ENCODE measurements at regions not wholly inside any gene's neighbourhood (a gene's known extent, or its start where the extent isn't known, plus 50 kb on each side); places are given as distances from the start of the nearest gene placed in this dataset.

- DNase-seq, result no peak
Measured at GRCh38 chr12:91994208-91994797, 151.3 kb downstream of the BTG1 start.

- DNase-seq, result no peak
Measured at GRCh38 chr12:91993287-91994017, 152.2 kb downstream of the BTG1 start.

- DNase-seq, result no peak
Measured at GRCh38 chr12:91991399-91992187, 154.1 kb downstream of the BTG1 start.

- DNase-seq, result no peak
Measured at GRCh38 chr12:91990525-91990924, 155.1 kb downstream of the BTG1 start.

GRCh38 chr12:91989143-91989542 lies 156.5 kb downstream of the BTG1 start:
- DNase-seq, result no peak

- no peak for DNase-seq
Measured at GRCh38 chr12:91988086-91988923, 157.3 kb downstream of the BTG1 start.

GRCh38 chr12:91986084-91986483 lies 159.6 kb downstream of the BTG1 start:
- no peak for DNase-seq

- no peak for DNase-seq
Measured at GRCh38 chr12:91985002-91985787, 160.5 kb downstream of the BTG1 start.

- DNase-seq, result no peak
Measured at GRCh38 chr12:91984556-91984955, 161.1 kb downstream of the BTG1 start.

GRCh38 chr12:91983935-91984334 lies 161.7 kb downstream of the BTG1 start:
- no peak for DNase-seq

- DNase-seq, result no peak
Measured at GRCh38 chr12:91982946-91983345, 162.7 kb downstream of the BTG1 start.

- DNase-seq, result no peak
Measured at GRCh38 chr12:91980389-91980821, 165.2 kb downstream of the BTG1 start.

- DNase-seq, result peak in 1 of 2 donors; percentile 15
Measured at GRCh38 chr12:91978143-91978542, 167.5 kb downstream of the BTG1 start.

- DNase-seq, result no peak
Measured at GRCh38 chr12:91975891-91976290, 169.8 kb downstream of the BTG1 start.

GRCh38 chr12:91974541-91975085 lies 171.0 kb downstream of the BTG1 start:
- no peak for DNase-seq

GRCh38 chr12:91973813-91974212 lies 171.8 kb downstream of the BTG1 start:
- DNase-seq, result no peak

- no peak for DNase-seq
Measured at GRCh38 chr12:91972896-91973295, 172.8 kb downstream of the BTG1 start.

GRCh38 chr12:91968777-91969171 lies 176.9 kb downstream of the BTG1 start:
- no peak for DNase-seq

- DNase-seq, result no peak
Measured at GRCh38 chr12:91968076-91968776, 177.4 kb downstream of the BTG1 start.

GRCh38 chr12:91967590-91967989 lies 178.1 kb downstream of the BTG1 start:
- DNase-seq, result no peak

GRCh38 chr12:91965781-91966180 lies 179.9 kb downstream of the BTG1 start:
- DNase-seq, result no peak
